Astrocyte of the spinal cord (primary cell): ENCODE measurements at regions not wholly inside any gene's neighbourhood (a gene's known extent, or its start where the extent isn't known, plus 50 kb on each side); places are given as distances from the start of the nearest gene placed in this dataset.
A peak's percentile ranks its signal among the peaks of the same experiment; 100 is the strongest.

ENCODE experiments used
- DNase-seq: peaks from one replicate; pipeline ENCODE4 v3.0.0; 2011; ENCODE audit warnings: low read depth, low spot score
- H3K4me3 ChIP-seq: 2 replicates; pipeline ENCODE4 v1.5.1; 2011; ENCODE audit warnings: low read depth, mild to moderate bottlenecking, low read length, moderate library complexity
- in situ Hi-C: cut with HindIII; loops from 2 replicates; pipeline ENCODE4 v1.10.0; 2017; ENCODE audit warnings: low sequenced_read_pairs
- TF ChIP-seq, protein P1 (sequence below): IDR thresholded peaks from 2 replicates; pipeline ENCODE4 v1.5.1; 2012; ENCODE audit warnings: low read depth, mild to moderate bottlenecking, low read length, inconsistent platforms

- TF ChIP-seq, protein P1, sequence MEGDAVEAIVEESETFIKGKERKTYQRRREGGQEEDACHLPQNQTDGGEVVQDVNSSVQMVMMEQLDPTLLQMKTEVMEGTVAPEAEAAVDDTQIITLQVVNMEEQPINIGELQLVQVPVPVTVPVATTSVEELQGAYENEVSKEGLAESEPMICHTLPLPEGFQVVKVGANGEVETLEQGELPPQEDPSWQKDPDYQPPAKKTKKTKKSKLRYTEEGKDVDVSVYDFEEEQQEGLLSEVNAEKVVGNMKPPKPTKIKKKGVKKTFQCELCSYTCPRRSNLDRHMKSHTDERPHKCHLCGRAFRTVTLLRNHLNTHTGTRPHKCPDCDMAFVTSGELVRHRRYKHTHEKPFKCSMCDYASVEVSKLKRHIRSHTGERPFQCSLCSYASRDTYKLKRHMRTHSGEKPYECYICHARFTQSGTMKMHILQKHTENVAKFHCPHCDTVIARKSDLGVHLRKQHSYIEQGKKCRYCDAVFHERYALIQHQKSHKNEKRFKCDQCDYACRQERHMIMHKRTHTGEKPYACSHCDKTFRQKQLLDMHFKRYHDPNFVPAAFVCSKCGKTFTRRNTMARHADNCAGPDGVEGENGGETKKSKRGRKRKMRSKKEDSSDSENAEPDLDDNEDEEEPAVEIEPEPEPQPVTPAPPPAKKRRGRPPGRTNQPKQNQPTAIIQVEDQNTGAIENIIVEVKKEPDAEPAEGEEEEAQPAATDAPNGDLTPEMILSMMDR, result peak; percentile 73
- in situ Hi-C loops, result no loop called here
- peak; percentile 37 for DNase-seq
- no peak overlapping the region for H3K4me3 ChIP-seq
Measured at GRCh38 chr5:60295423-60295822, 401.9 kb upstream of the PDE4D start.

DNA sequence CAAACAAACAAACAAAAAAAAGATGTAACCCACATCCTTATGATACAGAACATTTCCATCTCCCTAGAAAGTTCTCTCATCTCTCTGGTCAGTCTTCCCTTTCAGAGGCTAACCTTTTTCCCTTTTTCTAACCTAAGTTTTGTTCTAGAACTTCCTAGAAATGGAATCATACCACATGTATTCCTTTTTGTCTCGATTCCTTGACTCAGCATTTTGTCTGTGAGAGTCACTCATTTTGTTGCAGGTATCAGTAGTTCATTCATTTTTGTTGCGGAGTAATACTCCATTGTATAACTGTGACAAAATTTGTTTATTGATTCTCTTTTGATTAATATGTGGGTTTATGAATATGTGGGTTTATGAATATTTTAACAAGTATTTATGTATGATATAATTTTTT, 400.0 kb upstream of the PDE4D start:
- in situ Hi-C loops, result no loop called here
- H3K4me3 ChIP-seq, result no peak overlapping the region
- TF ChIP-seq, protein P1, result no peak
- no peak for DNase-seq

DNA sequence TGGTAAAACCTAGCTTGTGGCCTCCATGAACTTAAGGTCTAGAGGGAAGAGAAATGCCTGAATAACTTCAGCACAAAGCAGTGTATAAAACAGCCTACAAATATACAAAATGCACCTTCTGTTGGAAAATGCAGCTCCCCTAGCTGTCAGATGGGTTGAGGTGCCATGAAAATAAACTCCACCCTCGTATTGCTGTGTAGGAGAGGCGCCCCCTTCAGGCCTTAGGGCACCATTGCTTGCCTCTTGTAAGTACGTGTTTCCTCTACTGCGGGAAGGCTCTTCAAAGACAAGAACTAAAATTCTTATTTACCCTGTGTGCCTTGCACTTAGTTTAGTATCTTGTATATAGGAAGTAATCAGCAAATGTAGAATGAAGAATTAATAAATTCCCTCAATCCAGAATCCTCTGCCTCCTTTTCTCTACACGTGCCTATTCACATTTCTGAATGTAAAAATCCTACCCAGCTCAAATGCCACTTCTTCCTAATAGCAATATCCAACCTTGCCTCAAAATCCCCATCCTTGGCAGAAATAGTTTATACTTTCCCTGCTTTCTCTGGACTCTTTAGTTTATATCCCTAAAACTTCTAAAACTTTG, 393.7 kb upstream of the PDE4D start:
- TF ChIP-seq, protein P1, result peak; percentile 84
- no peak overlapping the region for H3K4me3 ChIP-seq
- peak; percentile 71 for DNase-seq
- in situ Hi-C loops, result no loop called here

- H3K4me3 ChIP-seq, result no peak overlapping the region
- TF ChIP-seq, protein P1, result no peak
- in situ Hi-C loops, result no loop called here
- DNase-seq, result no peak
Measured at GRCh38 chr5:60285910-60286309, 392.4 kb upstream of the PDE4D start.

GRCh38 chr5:60280943-60281342, 387.4 kb upstream of the PDE4D start:
- DNase-seq, result no peak
- TF ChIP-seq, protein P1, result no peak
- in situ Hi-C loops, result no loop called here
- no peak overlapping the region for H3K4me3 ChIP-seq

- in situ Hi-C loops, result no loop called here
- DNase-seq, result no peak
- TF ChIP-seq, protein P1, result no peak
- H3K4me3 ChIP-seq, result no peak overlapping the region
Measured at GRCh38 chr5:60277941-60278340, 384.4 kb upstream of the PDE4D start.
